HG03521 (cell line): ENCODE measurements at regions not wholly inside any gene's neighbourhood (a gene's known extent, or its start where the extent isn't known, plus 50 kb on each side); places are given as distances from the start of the nearest gene placed in this dataset.
"Not testable (repeated sequence)": the region's sequence is repeated elsewhere in the genome, so short reads cannot be mapped to it uniquely, and the experiment has no call there.

Experiments used
- ATAC-seq: cut with Tn5 transposase; IDR thresholded peaks from one replicate; pipeline ENCODE4 v1.9.1; 2021; ENCODE audit warnings: mild to moderate bottlenecking, moderate library complexity; ENCODE audit not compliant: unreplicated experiment

DNA sequence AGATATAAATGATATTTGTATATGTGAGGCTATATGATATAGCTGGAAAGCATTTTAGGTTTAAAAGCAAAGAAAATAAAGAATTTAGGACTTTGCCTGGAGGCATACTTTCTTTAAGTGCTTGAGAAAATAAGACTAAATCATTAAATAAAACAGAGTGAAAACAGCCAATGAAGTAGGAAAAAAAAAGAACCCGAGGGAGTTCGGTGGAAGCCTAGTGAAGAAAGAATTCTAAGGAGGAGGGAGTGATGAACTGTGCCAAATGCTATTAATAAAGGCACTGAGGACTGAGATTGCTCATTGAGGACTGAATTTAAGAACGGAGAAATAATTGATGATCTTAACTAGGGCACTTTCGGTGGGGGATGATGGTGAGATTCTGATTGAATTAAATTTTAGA, 573.5 kb downstream of the DSC3 start:
- no peak for ATAC-seq

DNA sequence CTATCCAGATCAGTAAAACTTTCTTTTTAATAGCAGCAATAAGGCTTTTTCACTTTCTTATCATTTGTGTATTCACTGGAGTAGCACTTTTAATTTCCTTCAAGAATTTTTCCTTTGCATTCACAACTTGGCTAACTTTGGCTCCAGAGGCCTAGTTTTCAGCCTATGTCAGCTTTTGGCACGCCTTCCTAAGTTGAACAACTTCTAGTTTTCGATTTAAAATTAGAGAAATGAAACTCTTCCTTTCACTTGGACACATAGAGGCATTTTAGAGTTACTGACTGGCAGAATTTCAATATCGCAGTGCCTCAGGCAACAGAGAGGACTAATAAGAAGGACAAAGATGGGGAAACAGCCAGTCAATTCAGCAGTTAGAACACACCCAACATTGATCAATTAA, 577.4 kb downstream of the DSC3 start:
- no peak for ATAC-seq

DNA sequence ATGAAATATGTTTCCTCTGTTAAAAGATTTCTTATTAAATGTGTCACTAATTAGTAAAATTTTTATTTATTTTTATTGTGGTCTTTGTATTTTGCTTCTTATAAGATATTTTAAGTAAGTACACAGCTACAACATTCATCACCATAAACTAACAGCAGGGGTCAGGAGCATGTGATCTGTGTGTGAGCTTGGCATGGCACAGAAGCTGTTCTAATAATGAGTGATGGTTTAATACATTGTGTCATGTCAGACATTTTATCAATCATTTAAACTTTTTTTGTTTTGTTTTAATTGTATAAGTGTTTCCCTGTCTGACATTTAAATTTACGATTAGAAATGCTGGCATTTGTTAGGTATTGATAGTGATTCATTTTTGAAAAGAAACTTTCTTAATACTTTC, 585.4 kb downstream of the DSC3 start:
- no peak for ATAC-seq

DNA sequence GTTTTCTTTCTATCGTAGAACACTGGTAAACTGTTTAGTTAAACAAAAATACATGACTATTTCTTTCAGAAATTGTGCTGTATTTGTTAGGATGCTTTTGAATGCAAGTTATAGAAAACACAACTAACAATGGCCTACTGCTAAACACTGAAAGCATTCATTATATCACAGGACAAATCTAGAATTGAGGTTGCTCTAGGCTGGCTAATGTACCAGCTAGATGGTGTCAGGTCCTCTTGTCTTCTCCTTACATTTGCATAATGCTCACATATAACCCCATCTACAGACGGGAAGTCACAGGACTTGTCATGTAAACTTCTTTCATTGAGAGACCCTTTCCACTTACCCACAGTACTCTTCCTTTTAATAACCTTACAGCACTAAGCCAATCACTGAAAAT, 586.8 kb downstream of the DSC3 start:
- no peak for ATAC-seq

DNA sequence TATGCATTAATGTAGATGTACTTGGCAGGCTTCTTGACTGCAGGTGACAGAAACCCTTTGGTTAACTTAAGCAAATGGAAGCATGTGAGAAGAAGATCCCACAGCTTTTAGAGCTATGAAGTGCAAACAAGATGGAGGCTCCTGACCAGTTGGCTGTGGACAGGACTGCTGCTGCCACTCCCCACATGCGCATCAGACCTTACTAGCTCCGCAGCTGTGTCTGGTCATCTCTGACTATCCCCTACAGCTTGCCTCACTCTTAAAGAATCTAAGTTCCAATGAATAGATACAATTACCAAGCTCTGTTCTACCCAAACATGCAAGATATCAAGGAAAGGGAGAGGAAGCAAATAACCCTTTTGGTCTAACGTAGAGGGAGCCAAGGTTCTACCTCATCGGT, 587.6 kb downstream of the DSC3 start:
- ATAC-seq: no peak

DNA sequence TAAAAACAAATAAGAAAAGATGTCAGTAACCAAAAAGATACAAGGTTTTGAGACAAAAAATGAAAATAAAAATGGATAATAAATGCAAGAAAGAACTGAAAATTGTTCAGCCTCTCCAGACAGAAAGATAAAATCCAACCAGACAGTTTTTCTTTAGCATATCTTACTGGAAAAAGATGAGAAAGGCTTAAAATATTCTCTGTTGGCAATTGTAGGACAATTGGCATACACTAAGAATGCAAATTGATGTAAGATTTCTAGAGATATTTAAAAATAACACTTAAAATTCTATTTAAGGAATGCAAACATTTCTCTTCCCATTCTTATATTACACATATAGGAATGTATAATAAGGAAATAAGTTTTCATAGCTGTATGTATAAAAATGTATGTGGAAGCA, 590.6 kb downstream of the DSC3 start:
- no peak for ATAC-seq

DNA sequence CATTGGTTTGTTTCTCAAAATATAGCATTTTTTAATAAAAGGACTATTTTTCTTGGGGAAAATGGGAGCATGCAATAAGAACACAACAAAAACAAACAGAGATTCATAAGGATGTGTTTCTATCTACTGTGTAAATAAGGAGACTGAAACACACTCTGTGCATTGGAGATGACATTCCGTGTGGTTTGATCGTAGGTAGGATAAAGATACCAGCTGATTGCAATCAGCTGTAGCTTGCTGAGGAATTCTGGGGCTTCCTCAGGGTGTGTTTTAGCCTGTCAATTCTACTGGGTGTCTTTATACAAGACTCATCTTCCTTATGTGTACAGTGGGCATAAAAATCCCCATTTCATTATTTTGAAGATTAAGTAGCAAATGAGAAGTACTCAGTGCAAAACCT, 591.6 kb downstream of the DSC3 start:
- no peak for ATAC-seq

DNA sequence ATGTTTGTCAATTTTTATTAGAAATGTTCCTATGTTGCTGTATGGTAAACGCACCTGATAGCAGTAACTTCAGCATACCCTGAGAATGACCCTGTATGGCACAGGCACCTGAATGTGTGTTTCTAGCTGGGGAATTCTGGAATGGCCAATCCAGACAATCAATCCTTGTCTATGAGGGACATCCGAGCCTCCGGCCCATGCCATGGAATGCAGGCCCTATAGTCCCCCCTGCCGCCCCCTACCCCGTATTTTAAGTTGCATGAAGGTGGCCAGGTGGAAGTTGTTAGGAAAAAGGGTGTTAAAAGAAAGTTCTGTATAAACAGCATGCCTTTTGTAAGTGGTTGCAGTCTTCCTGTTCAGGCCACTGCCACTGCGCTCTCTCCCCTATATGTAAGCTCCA, 595.9 kb downstream of the DSC3 start:
- no peak for ATAC-seq

DNA sequence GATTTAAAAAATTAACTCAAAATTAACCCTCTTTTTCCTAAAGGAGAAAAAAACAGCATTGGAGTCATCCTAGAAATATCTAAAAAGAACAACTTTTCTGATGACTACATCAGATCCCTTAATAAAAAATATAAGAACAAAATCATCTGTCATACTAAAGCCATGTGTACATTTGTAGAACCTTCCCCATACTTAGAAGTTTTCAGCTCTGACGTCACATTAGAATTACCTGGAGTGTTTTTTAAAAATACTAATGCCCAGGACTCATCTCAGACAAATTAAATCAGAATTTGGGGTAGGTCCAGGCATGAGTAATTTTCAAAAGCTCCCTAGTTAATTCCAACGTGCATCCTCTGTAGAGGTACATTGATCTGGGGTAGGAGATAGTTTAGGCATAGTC, 598.0 kb downstream of the DSC3 start:
- ATAC-seq: no peak

DNA sequence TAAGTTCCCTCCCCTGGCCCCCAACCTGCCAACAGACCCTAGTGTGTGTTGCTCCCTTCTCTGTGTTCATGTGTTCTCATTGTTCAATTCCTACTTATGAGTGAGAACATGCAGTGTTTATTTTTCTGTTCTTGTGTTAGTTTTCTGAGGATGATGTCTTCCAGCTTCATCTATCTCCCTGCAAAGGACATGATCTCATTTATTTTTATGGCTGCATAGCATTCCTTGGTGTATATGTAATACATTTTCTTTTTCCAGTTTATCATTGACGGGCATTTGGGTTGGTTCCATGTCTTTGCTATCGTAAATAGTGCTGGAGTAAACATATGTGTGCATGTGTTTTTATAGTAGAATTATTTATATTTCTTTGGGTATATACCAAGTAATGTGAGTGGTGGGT, 602.2 kb downstream of the DSC3 start:
- ATAC-seq: no peak

DNA sequence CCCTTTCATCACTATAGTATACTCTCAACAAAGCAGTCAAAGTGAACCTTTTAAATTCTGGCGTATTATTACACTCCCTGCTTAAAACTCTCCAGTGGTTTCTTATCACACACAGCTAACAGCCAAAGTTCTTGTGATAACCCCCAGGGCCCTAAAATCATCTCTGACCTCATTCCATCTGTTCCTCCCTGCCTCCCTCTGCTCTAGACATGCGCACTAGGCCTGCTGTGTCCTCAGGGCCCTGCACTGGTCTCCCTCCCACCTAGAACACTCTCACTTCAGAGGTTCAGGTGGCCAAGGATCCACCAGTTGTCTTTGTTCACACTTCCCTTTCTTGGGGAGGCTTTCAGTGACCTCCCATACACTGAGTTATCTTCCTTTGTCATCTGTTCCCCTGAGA, 603.4 kb downstream of the DSC3 start:
- no peak for ATAC-seq

DNA sequence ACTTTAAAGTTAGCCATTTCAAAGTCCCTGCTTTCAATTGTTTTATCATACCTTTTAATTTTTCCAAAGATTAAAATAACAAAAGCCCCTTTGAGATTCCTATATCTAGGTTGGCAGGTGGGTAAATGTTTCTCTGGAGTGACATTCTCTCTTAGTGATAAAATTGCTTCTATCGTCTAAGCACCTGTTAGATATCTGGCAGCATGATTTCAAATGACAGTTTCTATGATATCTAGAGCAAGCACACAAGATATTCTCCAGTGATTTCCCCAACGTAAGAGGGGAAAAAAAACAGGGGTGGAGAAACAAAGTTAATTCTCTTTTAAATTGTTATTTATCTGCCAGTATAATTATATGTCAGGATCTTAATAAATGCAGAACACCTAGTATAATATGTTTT, 610.2 kb downstream of the DSC3 start:
- no peak for ATAC-seq

DNA sequence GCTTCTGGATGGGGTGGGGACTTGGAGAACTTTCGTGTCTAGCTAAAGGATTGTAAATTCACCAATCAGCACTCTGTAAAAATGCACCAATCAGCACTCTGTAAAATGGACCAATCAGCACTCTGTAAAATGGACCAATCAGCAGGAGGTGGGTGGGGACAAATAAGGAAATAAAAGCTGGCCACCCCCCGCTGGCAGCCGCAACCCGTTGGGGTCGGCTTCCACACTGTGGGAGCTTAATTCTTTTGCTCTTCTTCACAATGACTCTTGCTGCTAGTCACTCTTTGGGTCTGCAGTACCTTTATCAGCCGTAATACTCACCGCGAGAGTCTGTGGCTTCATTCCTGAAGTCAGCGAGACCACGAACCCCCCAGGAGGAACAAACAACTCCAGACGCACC, 623.1 kb downstream of the DSC3 start:
- ATAC-seq: not testable (repeated sequence)

DNA sequence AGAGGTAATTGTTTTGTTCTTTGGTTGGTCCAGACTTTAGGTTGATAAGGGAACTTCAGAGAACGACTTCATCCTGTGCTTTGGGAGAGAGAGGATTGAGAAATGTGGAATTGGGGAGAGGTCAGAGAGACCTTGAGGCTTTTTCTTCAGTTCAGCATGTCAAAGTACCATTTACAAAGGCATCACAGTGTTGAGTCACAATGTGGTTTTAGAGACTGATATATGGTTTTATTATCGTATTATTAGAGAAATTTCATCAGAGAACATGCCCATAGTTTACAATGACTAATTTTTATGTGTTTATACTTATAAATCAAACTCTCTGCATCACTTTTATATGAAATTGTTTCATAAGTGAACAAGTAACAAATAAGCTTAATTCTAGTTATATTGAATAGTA, 626.6 kb downstream of the DSC3 start:
- no peak for ATAC-seq

DNA sequence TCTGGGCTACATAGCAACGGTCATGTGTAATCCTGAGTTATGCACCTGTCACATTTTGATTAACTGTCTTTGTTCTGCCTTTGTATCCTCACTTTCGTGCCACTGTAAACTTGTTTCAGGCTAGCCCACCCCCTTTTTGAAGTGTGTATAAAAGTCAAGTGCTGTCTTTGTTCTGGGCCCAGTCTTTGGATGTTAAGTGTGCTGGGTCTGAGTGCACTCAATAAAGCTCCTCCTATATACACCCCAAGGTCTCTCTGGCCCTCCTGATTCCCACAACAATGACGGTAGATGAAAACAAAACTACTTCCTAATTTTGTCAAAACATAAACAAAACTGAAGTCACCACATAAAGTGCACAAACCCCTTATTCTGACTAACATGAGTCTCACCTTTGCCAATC, 633.4 kb downstream of the DSC3 start:
- no peak for ATAC-seq

DNA sequence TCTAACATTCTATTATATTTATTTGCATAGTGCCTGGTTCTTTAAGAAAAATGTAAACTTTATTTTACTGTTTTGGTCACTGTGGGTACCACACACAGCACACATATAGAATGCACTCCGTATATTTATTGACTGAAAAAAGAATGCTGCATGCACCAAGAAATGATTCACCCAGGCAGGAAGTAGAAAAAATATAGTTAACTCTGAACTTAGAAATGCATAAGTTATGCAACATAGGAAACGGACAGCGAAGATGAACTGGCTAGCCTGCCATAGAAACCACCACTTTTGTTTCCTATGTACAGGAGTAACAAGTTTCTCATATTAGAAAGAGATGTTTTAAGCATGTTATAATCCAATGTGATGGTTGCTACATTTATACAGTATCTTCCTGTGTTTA, 635.8 kb downstream of the DSC3 start:
- no peak for ATAC-seq

DNA sequence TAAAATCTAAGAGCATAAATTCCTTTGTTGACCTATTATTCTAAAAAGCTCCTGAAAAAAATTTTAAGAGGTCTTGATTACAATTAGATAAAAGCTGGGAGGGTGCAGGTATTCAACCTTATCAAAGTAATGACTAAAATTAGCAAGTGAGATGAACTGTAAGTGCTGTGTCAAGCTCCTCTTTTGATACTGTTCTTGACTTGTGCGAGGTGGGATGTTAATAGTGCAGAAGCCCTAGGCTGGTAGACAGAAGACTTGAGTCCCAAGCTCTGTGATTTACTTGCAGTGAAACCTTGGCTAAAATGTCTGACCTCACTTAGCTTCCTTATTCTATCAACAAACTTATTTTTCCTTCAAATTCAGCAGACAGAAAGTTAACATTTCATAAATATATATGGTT, 637.5 kb downstream of the DSC3 start:
- no peak for ATAC-seq

DNA sequence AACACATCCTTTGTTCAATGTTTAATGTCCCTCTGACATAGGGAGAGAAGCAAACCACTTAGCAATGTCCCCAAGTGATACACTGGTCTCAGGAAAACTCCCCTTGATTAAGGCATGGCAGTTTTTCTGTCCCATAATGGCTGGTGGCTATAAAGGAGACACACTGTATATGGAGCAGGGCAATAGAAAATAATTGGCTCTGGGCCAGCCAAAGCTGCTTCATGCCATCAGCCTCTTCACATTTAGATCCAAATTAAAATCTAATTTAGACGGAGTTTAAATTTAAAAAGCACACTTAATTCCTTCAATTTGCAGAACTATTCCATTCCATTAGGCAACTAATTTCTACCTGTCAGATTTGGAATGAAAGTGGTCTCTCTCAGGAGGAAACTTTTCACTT, 638.1 kb downstream of the DSC3 start:
- ATAC-seq: no peak

DNA sequence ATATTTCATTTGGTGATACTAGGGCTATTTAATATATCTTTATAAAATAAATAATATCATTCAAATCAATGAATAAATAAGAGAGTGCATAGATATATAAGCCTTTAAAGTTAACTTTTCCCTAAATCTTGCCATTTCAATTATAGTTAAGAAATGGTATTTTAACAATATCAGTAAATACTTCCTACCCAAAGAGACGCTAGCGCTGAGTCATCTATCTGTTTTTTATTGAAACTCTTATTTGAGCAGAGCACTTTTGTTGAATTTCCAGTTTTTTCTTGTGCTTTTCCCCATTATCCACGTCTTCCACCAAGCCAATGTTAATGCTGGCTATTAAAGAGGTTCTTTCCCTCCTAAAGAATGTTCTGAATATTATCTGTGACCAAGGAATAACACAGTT, 639.3 kb downstream of the DSC3 start:
- ATAC-seq: no peak

DNA sequence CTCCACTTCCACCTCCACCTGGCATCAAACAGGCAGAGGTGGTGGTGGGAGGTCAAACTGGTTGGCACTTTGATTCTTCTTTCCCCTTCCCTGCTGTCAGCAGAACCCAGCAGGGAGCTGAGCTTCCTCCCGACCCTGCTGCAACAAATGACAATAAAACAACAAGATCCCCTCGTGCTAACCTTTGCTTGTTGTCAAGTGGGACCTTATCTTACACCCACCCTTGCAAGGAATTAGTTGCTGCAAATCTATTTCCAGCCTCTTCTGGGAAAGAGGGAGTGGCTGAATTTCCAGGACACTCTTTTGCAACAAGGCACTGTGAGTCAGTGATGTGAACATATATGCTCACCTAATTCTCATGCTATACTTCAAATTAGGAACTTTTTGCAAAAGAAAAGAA, 655.1 kb downstream of the DSC3 start:
- ATAC-seq: no peak

DNA sequence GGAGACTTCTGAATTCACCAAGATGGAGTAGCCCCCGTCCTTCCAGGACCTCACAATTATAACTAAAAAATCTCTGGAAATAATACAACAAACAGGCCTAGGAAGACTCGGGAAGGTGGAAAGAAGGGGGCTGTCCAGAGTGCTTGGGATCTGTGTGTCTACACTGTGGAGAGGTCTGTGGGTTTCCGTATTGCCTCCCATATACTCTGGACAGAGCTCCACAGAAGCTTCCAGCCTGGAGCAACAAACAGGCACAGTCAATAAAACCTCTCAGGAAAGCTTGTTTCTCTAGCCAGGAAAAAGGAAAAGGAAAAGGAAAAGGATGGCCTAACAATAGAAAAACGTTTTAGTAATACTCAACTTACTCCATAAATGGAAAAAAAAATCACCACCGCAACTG, 655.9 kb downstream of the DSC3 start:
- ATAC-seq: no peak

DNA sequence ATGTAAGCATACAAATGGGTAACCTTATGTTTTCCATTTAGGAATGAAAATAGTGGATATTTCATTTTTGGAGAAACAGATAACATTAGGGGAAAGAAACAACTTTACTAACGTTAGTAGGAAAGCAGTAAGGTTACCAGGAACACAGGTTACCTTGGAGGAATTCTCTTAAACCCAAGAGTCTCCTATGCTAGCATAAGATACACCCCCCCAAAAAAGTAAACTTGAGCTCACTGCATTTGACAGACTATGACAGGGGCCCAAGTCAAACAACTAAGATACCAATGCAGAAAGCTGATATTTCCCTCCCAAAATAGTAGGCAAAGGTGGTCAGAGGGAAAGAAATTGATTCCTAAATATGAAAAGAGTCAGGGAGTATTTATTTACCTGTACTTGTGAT, 656.9 kb downstream of the DSC3 start:
- ATAC-seq: no peak

DNA sequence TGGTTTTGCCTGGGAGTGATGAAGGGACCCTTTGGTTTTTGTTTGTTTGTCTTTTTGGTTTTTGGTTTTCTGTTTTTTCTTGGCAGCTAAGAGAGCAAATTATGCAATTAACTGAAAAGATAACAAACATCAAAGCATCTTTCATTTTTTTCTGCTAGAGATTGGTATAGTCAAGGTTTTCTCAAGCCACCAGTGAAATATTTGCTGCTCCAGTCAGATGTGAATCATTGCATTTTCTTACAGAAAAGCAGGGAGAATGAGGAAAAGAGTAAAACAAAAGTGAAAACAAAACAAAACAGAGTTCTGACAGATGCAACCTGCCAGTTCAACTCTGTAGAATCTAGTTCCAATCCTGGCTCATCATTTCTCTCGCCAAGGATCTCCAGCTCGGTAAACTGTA, 660.7 kb downstream of the DSC3 start:
- ATAC-seq: no peak

DNA sequence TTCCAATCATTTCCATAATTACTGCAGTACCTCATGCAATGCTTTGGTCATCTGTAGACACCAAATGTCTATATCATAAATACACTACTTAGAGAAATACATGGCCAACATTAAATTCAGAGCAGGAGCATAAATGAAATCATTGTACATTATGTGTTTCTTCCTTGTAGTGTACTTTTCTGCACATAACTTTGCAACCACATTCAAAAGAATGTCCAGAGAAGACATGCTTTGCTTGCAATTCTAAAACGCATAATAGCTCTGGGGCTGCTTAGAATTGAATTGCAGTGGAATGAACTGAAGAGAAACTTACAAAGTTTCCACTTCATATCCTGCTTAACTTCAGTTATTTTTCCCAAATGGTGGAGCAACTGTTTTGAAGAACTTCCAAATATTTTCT, 664.4 kb downstream of the DSC3 start:
- no peak for ATAC-seq
